ENCODE measurements at regions not wholly inside any gene's neighbourhood (a gene's known extent, or its start where the extent isn't known, plus 50 kb on each side); places are given as distances from the start of the nearest gene placed in this dataset.

- Histone ChIP-seq H3K9me3 (ENCODE audit: control insufficient read depth, low read length) (no peaks in the 10 kb centered on the region), H3K27ac (ENCODE audit: low read length) (no peak overlapping the region), H3K4me3 (ENCODE audit: low read length) (no peak overlapping the region), H3K27me3 (ENCODE audit: control insufficient read depth, insufficient read depth) (no peaks in the 10 kb centered on the region), H3K4me1 (ENCODE audit: control insufficient read depth, insufficient read depth, low read length) (peaks cover 3% of the 10 kb centered on the region)
- 81% methylated on average over 1 of the region's 1 CpG for WGBS
- DNase-seq, result no peak
- intact Hi-C loops (cut with DNase I), result no loop called here
- no peak for ATAC-seq
These were observed 79.8 kb upstream of the HABP2 start for GRCh38 chr10:113473011-113473410.

GRCh38 chr10:113473851-113474250 is 79.0 kb upstream of the HABP2 start:
- H3K27ac ChIP-seq (ENCODE audit: low read length), result no peak overlapping the region

GRCh38 chr10:113474752-113475151 is 78.1 kb upstream of the HABP2 start:
- peaks cover 3% of the 10 kb centered on the region for H3K4me1 ChIP-seq (ENCODE audit: control insufficient read depth, insufficient read depth, low read length)
- 56% methylated on average over 2 of the region's 2 CpGs for WGBS

More at GRCh38 chr10:113473851-113474250, 79.0 kb upstream of the HABP2 start:
- no peak for ATAC-seq
- WGBS, result 85% methylated on average over 3 of the region's 3 CpGs
- Histone ChIP-seq H3K4me1 (ENCODE audit: control insufficient read depth, insufficient read depth, low read length) (peaks cover 3% of the 10 kb centered on the region), H3K4me3 (ENCODE audit: low read length) (no peak overlapping the region), H3K27me3 (ENCODE audit: control insufficient read depth, insufficient read depth) (no peaks in the 10 kb centered on the region), H3K9me3 (ENCODE audit: control insufficient read depth, low read length) (no peaks in the 10 kb centered on the region)
- intact Hi-C loops (cut with DNase I), result no loop called here
- no peak for DNase-seq

GRCh38 chr10:113475381-113475807 is 77.5 kb upstream of the HABP2 start:
- no peaks in the 10 kb centered on the region for H3K27me3 ChIP-seq (ENCODE audit: control insufficient read depth, insufficient read depth)
- H3K4me1 ChIP-seq (ENCODE audit: control insufficient read depth, insufficient read depth, low read length), result peaks cover 3% of the 10 kb centered on the region
- ATAC-seq, result peak; percentile 25 to 32
- no peak for DNase-seq
- H3K9me3 ChIP-seq (ENCODE audit: control insufficient read depth, low read length), result peaks cover 3% of the 10 kb centered on the region
- 40% methylated on average over 4 of the region's 4 CpGs for WGBS
- intact Hi-C loops (cut with DNase I), result no loop called here
- no peak overlapping the region for H3K4me3 ChIP-seq (ENCODE audit: low read length)
- no peak overlapping the region for H3K27ac ChIP-seq (ENCODE audit: low read length)

More at GRCh38 chr10:113474752-113475151, 78.1 kb upstream of the HABP2 start:
- ATAC-seq, result peak in 1 of 2 donors; percentile 62
- Histone ChIP-seq H3K27me3 (ENCODE audit: control insufficient read depth, insufficient read depth) (no peaks in the 10 kb centered on the region), H3K9me3 (ENCODE audit: control insufficient read depth, low read length) (peaks cover 2% of the 10 kb centered on the region), H3K27ac (ENCODE audit: low read length) (no peak overlapping the region), H3K4me3 (ENCODE audit: low read length) (no peak overlapping the region)
- intact Hi-C loops (cut with DNase I), result no loop called here
- DNase-seq, result no peak

- WGBS, result 44% methylated on average over 8 of the region's 8 CpGs
- H3K4me3 ChIP-seq (ENCODE audit: low read length), result no peak overlapping the region
- intact Hi-C loops (cut with DNase I), result no loop called here
- H3K4me1 ChIP-seq (ENCODE audit: control insufficient read depth, insufficient read depth, low read length), result peaks cover 3% of the 10 kb centered on the region
- H3K9me3 ChIP-seq (ENCODE audit: control insufficient read depth, low read length), result peaks cover 3% of the 10 kb centered on the region
- H3K27me3 ChIP-seq (ENCODE audit: control insufficient read depth, insufficient read depth), result no peaks in the 10 kb centered on the region
- H3K27ac ChIP-seq (ENCODE audit: low read length), result no peak overlapping the region
- ATAC-seq (peak; percentile 75 to 76), DNase-seq (no peak)
These were observed 76.7 kb upstream of the HABP2 start for GRCh38 chr10:113476191-113476590.

GRCh38 chr10:113476673-113477072 is 76.2 kb upstream of the HABP2 start:
- WGBS, result 78% methylated on average over 5 of the region's 5 CpGs
- no peak overlapping the region for H3K27ac ChIP-seq (ENCODE audit: low read length)

GRCh38 chr10:113477451-113477850 is 75.4 kb upstream of the HABP2 start:
- H3K4me1 ChIP-seq (ENCODE audit: control insufficient read depth, insufficient read depth, low read length), result peaks cover 3% of the 10 kb centered on the region
- no peak overlapping the region for H3K27ac ChIP-seq (ENCODE audit: low read length)
- intact Hi-C loops (cut with DNase I), result no loop called here
- no peaks in the 10 kb centered on the region for H3K27me3 ChIP-seq (ENCODE audit: control insufficient read depth, insufficient read depth)
- peaks cover 3% of the 10 kb centered on the region for H3K9me3 ChIP-seq (ENCODE audit: control insufficient read depth, low read length)
- 93% methylated on average over 3 of the region's 3 CpGs for WGBS
- ATAC-seq (no peak), DNase-seq (no peak)
- no peak overlapping the region for H3K4me3 ChIP-seq (ENCODE audit: low read length)

More at GRCh38 chr10:113476673-113477072, 76.2 kb upstream of the HABP2 start:
- H3K27me3 ChIP-seq (ENCODE audit: control insufficient read depth, insufficient read depth), result no peaks in the 10 kb centered on the region
- DNase-seq (peak in 1 of 3 donors; percentile 26), ATAC-seq (peak in 1 of 2 donors; percentile 35)
- no peak overlapping the region for H3K4me3 ChIP-seq (ENCODE audit: low read length)
- peaks cover 3% of the 10 kb centered on the region for H3K9me3 ChIP-seq (ENCODE audit: control insufficient read depth, low read length)
- intact Hi-C loops (cut with DNase I), result no loop called here
- H3K4me1 ChIP-seq (ENCODE audit: control insufficient read depth, insufficient read depth, low read length), result peaks cover 3% of the 10 kb centered on the region

- intact Hi-C loops (cut with DNase I), result no loop called here
- Histone ChIP-seq H3K4me3 (ENCODE audit: low read length) (no peak overlapping the region), H3K27me3 (ENCODE audit: control insufficient read depth, insufficient read depth) (no peaks in the 10 kb centered on the region), H3K9me3 (ENCODE audit: control insufficient read depth, low read length) (peaks cover 3% of the 10 kb centered on the region), H3K27ac (ENCODE audit: low read length) (no peak overlapping the region), H3K4me1 (ENCODE audit: control insufficient read depth, insufficient read depth, low read length) (peaks cover 3% of the 10 kb centered on the region)
- 93% methylated on average over 9 of the region's 9 CpGs for WGBS
- ATAC-seq (no peak), DNase-seq (no peak)
These were observed 73.3 kb upstream of the HABP2 start for GRCh38 chr10:113479346-113480080.

- 60% methylated on average over 1 of the region's 1 CpG for WGBS
- no peak overlapping the region for H3K27ac ChIP-seq (ENCODE audit: low read length)
- H3K27me3 ChIP-seq (ENCODE audit: control insufficient read depth, insufficient read depth), result no peaks in the 10 kb centered on the region
- no peak for ATAC-seq
- H3K9me3 ChIP-seq (ENCODE audit: control insufficient read depth, low read length), result peaks cover 3% of the 10 kb centered on the region
- intact Hi-C loops (cut with DNase I), result no loop called here
- no peak overlapping the region for H3K4me3 ChIP-seq (ENCODE audit: low read length)
- H3K4me1 ChIP-seq (ENCODE audit: control insufficient read depth, insufficient read depth, low read length), result peaks cover under 1% of the 10 kb centered on the region
- DNase-seq, result no peak
These were observed 72.8 kb upstream of the HABP2 start for GRCh38 chr10:113480081-113480360.

GRCh38 chr10:113480851-113481502 is 71.9 kb upstream of the HABP2 start:
- intact Hi-C loops (cut with DNase I), result no loop called here
- no peak for ATAC-seq
- H3K4me1 ChIP-seq (ENCODE audit: control insufficient read depth, insufficient read depth, low read length), result no peaks in the 10 kb centered on the region
- peaks cover 3% of the 10 kb centered on the region for H3K9me3 ChIP-seq (ENCODE audit: control insufficient read depth, low read length)
- no peak overlapping the region for H3K4me3 ChIP-seq (ENCODE audit: low read length)
- 72% methylated on average over 6 of the region's 6 CpGs for WGBS
- no peak overlapping the region for H3K27ac ChIP-seq (ENCODE audit: low read length)
- DNase-seq, result no peak
- no peaks in the 10 kb centered on the region for H3K27me3 ChIP-seq (ENCODE audit: control insufficient read depth, insufficient read depth)

GRCh38 chr10:113484487-113484886 is 68.4 kb upstream of the HABP2 start:
- no peak for ATAC-seq
- 73% methylated on average over 2 of the region's 2 CpGs for WGBS
- Histone ChIP-seq H3K27me3 (ENCODE audit: control insufficient read depth, insufficient read depth) (no peaks in the 10 kb centered on the region), H3K4me3 (ENCODE audit: low read length) (no peak overlapping the region), H3K9me3 (ENCODE audit: control insufficient read depth, low read length) (peaks cover 3% of the 10 kb centered on the region), H3K27ac (ENCODE audit: low read length) (no peak overlapping the region), H3K4me1 (ENCODE audit: control insufficient read depth, insufficient read depth, low read length) (no peaks in the 10 kb centered on the region)
- DNase-seq, result no peak
- intact Hi-C loops (cut with DNase I), result no loop called here

Data from right cardiac atrium (tissue), 5 donors.